Vagina (tissue), 2 donors: ENCODE measurements at regions not wholly inside any gene's neighbourhood (a gene's known extent, or its start where the extent isn't known, plus 50 kb on each side); places are given as distances from the start of the nearest gene placed in this dataset.

ENCODE experiments used
- DNase-seq, 2 donors: peaks; one replicate each; pipeline ENCODE4 v3.0.0-alpha.2; 2017; ENCODE audit errors: extremely low spot score in 2 of 2
- H3K27ac ChIP-seq: fragments of 200-600 bp; sonication (generic); one replicate; pipeline ENCODE4 v1.5.1; 2019
- H3K27me3 ChIP-seq: fragments of 200-600 bp; sonication (generic); one replicate; pipeline ENCODE4 v1.5.1; 2019
- H3K36me3 ChIP-seq, 2 donors: fragments of 200-600 bp; sonication (generic); one replicate each; pipeline ENCODE4 v1.5.1; 2017 to 2019
- H3K4me1 ChIP-seq: fragments of 200-600 bp; sonication (generic); one replicate; pipeline ENCODE4 v1.5.1; 2019
- H3K4me3 ChIP-seq, 2 donors: fragments of 200-600 bp; sonication (generic); 1 replicate in 1 of 2; 2 replicates in 1 of 2; pipeline ENCODE4 v1.5.1; 2016 to 2019
- H3K9me3 ChIP-seq: fragments of 200-600 bp; sonication (generic); one replicate; pipeline ENCODE4 v1.5.1; 2019
- POLR2A ChIP-seq, 2 donors: fragments of 450-650 bp; IDR thresholded peaks; one replicate each; pipeline ENCODE4 v1.6.1; 2017; ENCODE audit warnings: antibody characterized with exemption in 2 of 2, mild to moderate bottlenecking in 2 of 2, moderate library complexity in 2 of 2
- POLR2AphosphoS5 ChIP-seq, 2 donors: sonication (generic); formaldehyde crosslinking; IDR thresholded peaks; one replicate each; pipeline ENCODE4 v1.9.0; 2017; ENCODE audit warnings: antibody characterized with exemption in 2 of 2, mild to moderate bottlenecking in 2 of 2, low read depth in 1 of 2; ENCODE audit not compliant: insufficient read depth in 1 of 2
- intact Hi-C: fragments of 100-400 bp; cut with DNase I; formaldehyde crosslinking; loops from one replicate; pipeline ENCODE4 v1.15.1; 2023
- TF ChIP-seq, protein P1 (sequence below), 3 experiments: fragments of 450-650 bp in 2 of 3; fragments of 200-600 bp in 1 of 3; sonication (generic) in 1 of 3; IDR thresholded peaks; one replicate each; pipeline ENCODE4 v1.5.1; 2017 to 2019; ENCODE audit warnings: antibody characterized with exemption in 3 of 3, mild to moderate bottlenecking in 2 of 3, moderate library complexity in 2 of 3

DNA sequence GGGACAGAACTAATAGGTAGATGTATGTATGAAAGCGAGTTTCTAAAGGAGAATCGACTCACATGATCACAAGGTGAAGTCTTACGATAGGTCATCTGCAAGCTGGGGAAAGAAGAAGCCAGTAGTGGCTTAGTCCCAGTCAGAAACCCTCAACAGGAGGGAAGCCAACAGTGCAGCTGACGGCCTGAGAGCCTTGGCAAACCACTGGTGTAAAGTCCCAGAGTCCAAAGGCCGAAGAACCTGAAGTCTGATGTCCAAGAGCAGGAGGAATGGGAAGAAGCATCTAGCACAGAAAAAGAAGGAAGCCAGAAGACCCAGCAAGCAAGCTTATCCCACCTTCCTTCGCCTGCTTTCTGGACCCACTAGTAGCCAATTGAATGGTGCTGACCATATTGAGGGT is 507.6 kb upstream of the ARGLU1 start:
- H3K36me3 ChIP-seq = no peaks in the 10 kb centered on the region
- no peaks in the 10 kb centered on the region for H3K9me3 ChIP-seq
- intact Hi-C loops = no loop called here
- no peaks in the 10 kb centered on the region for H3K27me3 ChIP-seq
- TF ChIP-seq, protein P1, sequence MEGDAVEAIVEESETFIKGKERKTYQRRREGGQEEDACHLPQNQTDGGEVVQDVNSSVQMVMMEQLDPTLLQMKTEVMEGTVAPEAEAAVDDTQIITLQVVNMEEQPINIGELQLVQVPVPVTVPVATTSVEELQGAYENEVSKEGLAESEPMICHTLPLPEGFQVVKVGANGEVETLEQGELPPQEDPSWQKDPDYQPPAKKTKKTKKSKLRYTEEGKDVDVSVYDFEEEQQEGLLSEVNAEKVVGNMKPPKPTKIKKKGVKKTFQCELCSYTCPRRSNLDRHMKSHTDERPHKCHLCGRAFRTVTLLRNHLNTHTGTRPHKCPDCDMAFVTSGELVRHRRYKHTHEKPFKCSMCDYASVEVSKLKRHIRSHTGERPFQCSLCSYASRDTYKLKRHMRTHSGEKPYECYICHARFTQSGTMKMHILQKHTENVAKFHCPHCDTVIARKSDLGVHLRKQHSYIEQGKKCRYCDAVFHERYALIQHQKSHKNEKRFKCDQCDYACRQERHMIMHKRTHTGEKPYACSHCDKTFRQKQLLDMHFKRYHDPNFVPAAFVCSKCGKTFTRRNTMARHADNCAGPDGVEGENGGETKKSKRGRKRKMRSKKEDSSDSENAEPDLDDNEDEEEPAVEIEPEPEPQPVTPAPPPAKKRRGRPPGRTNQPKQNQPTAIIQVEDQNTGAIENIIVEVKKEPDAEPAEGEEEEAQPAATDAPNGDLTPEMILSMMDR (IDR thresholded peaks at IDR 0.05) = no peak
- no peak for TF ChIP-seq POLR2A (IDR thresholded peaks at IDR 0.05)
- TF ChIP-seq POLR2AphosphoS5 (IDR thresholded peaks at IDR 0.05; ENCODE audit: insufficient read depth in 1 of 2, low read depth in 1 of 2) = no peak
- no peak for DNase-seq
- no peak overlapping the region for H3K4me3 ChIP-seq
- peaks cover 9% of the 10 kb centered on the region for H3K4me1 ChIP-seq
- H3K27ac ChIP-seq = no peak overlapping the region

- DNase-seq = no peak
- Histone ChIP-seq H3K27ac (no peak overlapping the region), H3K27me3 (no peaks in the 10 kb centered on the region), H3K36me3 (no peaks in the 10 kb centered on the region), H3K4me3 (no peak overlapping the region), H3K9me3 (no peaks in the 10 kb centered on the region), H3K4me1 (no peaks in the 10 kb centered on the region)
- intact Hi-C loops = no loop called here
- TF ChIP-seq POLR2AphosphoS5 (IDR thresholded peaks at IDR 0.05; ENCODE audit: insufficient read depth in 1 of 2, low read depth in 1 of 2) (no peak), POLR2A (IDR thresholded peaks at IDR 0.05) (no peak)
- TF ChIP-seq, protein P1 (IDR thresholded peaks at IDR 0.05) = no peak
Measured at GRCh38 chr13:107070792-107071191, 502.9 kb upstream of the ARGLU1 start.

DNA sequence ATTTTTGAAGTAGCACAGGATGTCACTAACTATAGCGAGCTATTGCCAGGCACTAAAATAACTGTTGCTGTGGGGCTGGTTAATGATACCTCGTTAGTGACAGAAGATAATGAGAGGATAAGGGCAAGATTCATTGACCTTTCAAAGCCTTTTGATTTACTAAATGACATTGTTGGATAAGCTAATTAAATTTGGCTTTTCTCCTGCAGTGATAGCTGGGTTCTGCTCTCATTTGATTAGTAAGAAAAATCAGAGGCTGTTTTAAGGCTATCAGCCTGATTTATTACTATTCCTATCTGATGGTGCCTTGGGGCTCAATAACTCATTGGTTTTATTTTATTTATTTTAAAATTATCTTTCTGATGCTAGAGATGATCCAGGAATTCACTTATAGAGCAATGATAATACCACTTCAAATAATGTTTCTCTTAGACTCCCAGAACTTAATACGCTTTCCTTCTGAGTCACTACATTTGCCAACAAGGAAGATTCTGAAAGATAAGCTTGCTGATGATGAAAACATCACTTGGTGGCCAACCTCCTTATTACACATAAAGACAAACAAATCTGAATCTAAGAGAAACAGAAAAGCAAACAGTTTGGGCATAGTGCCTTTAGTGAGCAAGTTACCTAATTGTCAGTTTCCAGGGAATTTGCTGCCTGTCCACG is 501.3 kb upstream of the ARGLU1 start:
- no peak for DNase-seq
- H3K36me3 ChIP-seq = no peaks in the 10 kb centered on the region
- no peak overlapping the region for H3K4me3 ChIP-seq
- no peaks in the 10 kb centered on the region for H3K27me3 ChIP-seq
- H3K4me1 ChIP-seq = no peaks in the 10 kb centered on the region
- no peak overlapping the region for H3K27ac ChIP-seq
- intact Hi-C loops = no loop called here
- H3K9me3 ChIP-seq = no peaks in the 10 kb centered on the region
- no peak for TF ChIP-seq POLR2AphosphoS5 (IDR thresholded peaks at IDR 0.05; ENCODE audit: insufficient read depth in 1 of 2, low read depth in 1 of 2)
- no peak for TF ChIP-seq POLR2A (IDR thresholded peaks at IDR 0.05)
- TF ChIP-seq, protein P1 (IDR thresholded peaks at IDR 0.05) = no peak

GRCh38 chr13:107067381-107067780 is 499.4 kb upstream of the ARGLU1 start:
- Histone ChIP-seq H3K4me1 (no peaks in the 10 kb centered on the region), H3K4me3 (no peak overlapping the region), H3K36me3 (no peaks in the 10 kb centered on the region), H3K27me3 (no peaks in the 10 kb centered on the region), H3K27ac (no peak overlapping the region), H3K9me3 (no peaks in the 10 kb centered on the region)
- intact Hi-C loops = no loop called here
- DNase-seq = no peak
- TF ChIP-seq POLR2AphosphoS5 (IDR thresholded peaks at IDR 0.05; ENCODE audit: insufficient read depth in 1 of 2, low read depth in 1 of 2) (no peak), POLR2A (IDR thresholded peaks at IDR 0.05) (no peak)
- TF ChIP-seq, protein P1 (IDR thresholded peaks at IDR 0.05) = no peak

- intact Hi-C loops = no loop called here
- TF ChIP-seq POLR2AphosphoS5 (IDR thresholded peaks at IDR 0.05; ENCODE audit: insufficient read depth in 1 of 2, low read depth in 1 of 2) = no peak
- TF ChIP-seq, protein P1 (IDR thresholded peaks at IDR 0.05) = no peak
- no peak for TF ChIP-seq POLR2A (IDR thresholded peaks at IDR 0.05)
- Histone ChIP-seq H3K27ac (no peak overlapping the region), H3K27me3 (no peaks in the 10 kb centered on the region), H3K4me1 (no peaks in the 10 kb centered on the region), H3K36me3 (no peaks in the 10 kb centered on the region), H3K4me3 (no peak overlapping the region), H3K9me3 (no peaks in the 10 kb centered on the region)
- DNase-seq = no peak
Measured at GRCh38 chr13:107066355-107066754, 498.4 kb upstream of the ARGLU1 start.
